ENCODE measurements at regions not wholly inside any gene's neighbourhood (a gene's known extent, or its start where the extent isn't known, plus 50 kb on each side); places are given as distances from the start of the nearest gene placed in this dataset.
"Not testable (repeated sequence)": the region's sequence is repeated elsewhere in the genome, so short reads cannot be mapped to it uniquely, and the experiment has no call there.

GRCh38 chr13:33676045-33676989, 141.6 kb upstream of the RFC3 start:
- DNase-seq (peak; percentile 60 to 84), FAIRE-seq (no peak)
- H3K36me3 ChIP-seq (ENCODE audit: control insufficient read depth in 3 of 3, insufficient read depth in 2 of 3, low read depth in 1 of 3, low read length in 3 of 3): no peaks in the 10 kb centered on the region
- no peaks in the 10 kb centered on the region for H3K9me3 ChIP-seq (ENCODE audit: control insufficient read depth in 2 of 2, insufficient read depth in 1 of 2, low read depth in 1 of 2, low read length in 1 of 2)
- WGBS, 3 donors: 6 to 20% (median 17%) methylated on average over 13 of the region's 13 CpGs
- H3K27ac ChIP-seq (ENCODE audit: low read depth in 1 of 3, low read length in 2 of 3): peak overlapping the region; percentile 67 to 81 (median 77)
- H3K27me3 ChIP-seq (ENCODE audit: control insufficient read depth in 3 of 3, insufficient read depth in 3 of 3, low read length in 3 of 3): no peaks in the 10 kb centered on the region
- peak overlapping the region in 2 of 3 donors; percentile 37 to 50 for H3K4me3 ChIP-seq (ENCODE audit: low read depth in 1 of 3, low read length in 3 of 3)
- H3K4me1 ChIP-seq (ENCODE audit: control insufficient read depth in 3 of 3, insufficient read depth in 2 of 3, low read depth in 1 of 3, low read length in 2 of 3): peaks cover 2 to 21% (median 5%) of the 10 kb centered on the region in 3 donors

GRCh38 chr13:33677215-33677614, 140.7 kb upstream of the RFC3 start:
- peak overlapping the region; percentile 67 to 84 (median 77) for H3K27ac ChIP-seq (ENCODE audit: low read depth in 1 of 3, low read length in 2 of 3)
- WGBS, 3 donors: 14 to 54% (median 31%) methylated on average over 1 of the region's 1 CpG
- no peaks in the 10 kb centered on the region for H3K9me3 ChIP-seq (ENCODE audit: control insufficient read depth in 2 of 2, insufficient read depth in 1 of 2, low read depth in 1 of 2, low read length in 1 of 2)
- H3K27me3 ChIP-seq (ENCODE audit: control insufficient read depth in 3 of 3, insufficient read depth in 3 of 3, low read length in 3 of 3): no peaks in the 10 kb centered on the region
- FAIRE-seq: no peak
- no peak overlapping the region for H3K4me3 ChIP-seq (ENCODE audit: low read depth in 1 of 3, low read length in 3 of 3)
- no peaks in the 10 kb centered on the region for H3K36me3 ChIP-seq (ENCODE audit: control insufficient read depth in 3 of 3, insufficient read depth in 2 of 3, low read depth in 1 of 3, low read length in 3 of 3)
- H3K4me1 ChIP-seq (ENCODE audit: control insufficient read depth in 3 of 3, insufficient read depth in 2 of 3, low read depth in 1 of 3, low read length in 2 of 3): peaks cover 3 to 21% (median 5%) of the 10 kb centered on the region in 3 donors
- peak; percentile 34 to 78 for DNase-seq

DNA sequence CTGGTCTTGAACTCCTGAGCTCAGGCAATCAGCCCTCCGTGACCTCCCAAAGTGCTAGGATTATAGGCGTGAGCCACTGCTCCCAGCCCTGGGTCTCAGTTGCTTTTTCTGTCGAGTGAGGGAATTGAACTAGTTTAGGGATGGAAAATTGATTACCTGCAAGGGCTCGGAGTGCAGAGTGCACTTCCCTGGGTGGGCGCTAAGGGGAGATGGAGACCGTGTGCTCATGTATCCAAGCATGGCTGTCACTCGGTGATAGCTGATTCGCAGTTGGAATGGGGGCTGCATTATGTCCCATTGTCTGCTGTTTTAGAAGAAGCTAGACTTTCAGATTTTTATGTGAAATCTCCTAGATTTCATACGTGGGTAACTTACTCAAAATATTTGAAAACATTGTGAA, 139.9 kb upstream of the RFC3 start:
- H3K27ac ChIP-seq (ENCODE audit: low read depth in 1 of 3, low read length in 2 of 3): peak overlapping the region in 1 of 3 donors; percentile 84

DNA sequence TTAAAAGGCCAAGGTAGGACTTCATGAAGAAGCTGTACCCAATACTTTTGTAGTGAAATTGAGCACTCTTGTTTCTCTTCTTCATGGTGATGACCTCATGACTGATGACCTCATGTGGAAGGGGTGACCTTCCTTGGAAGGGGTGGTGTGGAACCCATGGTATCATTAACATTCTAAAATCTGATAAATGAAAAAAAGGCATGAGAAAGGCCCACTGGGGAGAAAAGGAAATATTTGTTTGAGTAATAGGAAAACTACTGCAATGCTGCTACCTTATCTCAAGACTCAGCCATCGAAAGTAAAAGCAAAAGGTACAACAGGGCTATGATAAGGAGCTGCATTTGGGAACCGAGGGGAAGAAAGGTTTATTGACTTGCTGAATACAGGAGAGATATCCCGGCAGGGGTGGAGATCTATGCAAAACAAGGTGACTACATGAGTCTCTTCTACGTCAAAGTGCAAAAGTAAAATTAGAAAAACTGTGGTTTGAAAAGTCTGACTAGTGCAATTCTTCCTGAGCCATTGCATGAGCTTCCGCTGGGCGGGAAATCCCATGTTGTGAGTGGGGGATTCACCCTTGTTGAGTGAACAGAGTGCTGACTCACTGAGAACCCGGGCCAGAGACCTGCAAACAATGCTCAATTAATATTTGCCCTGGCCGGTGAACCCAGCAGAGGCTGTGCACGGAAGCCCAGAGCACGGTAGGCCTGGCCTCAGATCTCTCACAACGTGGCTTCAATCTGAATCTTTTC, 138.9 kb upstream of the RFC3 start:
- H3K4me1 ChIP-seq (ENCODE audit: control insufficient read depth in 3 of 3, insufficient read depth in 2 of 3, low read depth in 1 of 3, low read length in 2 of 3): peaks cover 5 to 21% (median 5%) of the 10 kb centered on the region in 3 donors
- WGBS, 3 donors: 7 to 37% (median 10%) methylated on average over 11 of the region's 11 CpGs
- no peaks in the 10 kb centered on the region for H3K36me3 ChIP-seq (ENCODE audit: control insufficient read depth in 3 of 3, insufficient read depth in 2 of 3, low read depth in 1 of 3, low read length in 3 of 3)
- H3K27me3 ChIP-seq (ENCODE audit: control insufficient read depth in 3 of 3, insufficient read depth in 3 of 3, low read length in 3 of 3): no peaks in the 10 kb centered on the region
- H3K27ac ChIP-seq (ENCODE audit: low read depth in 1 of 3, low read length in 2 of 3): peak overlapping the region; percentile 66 to 93 (median 83)
- DNase-seq (peak; percentile 86 to 94), FAIRE-seq (no peak)
- H3K4me3 ChIP-seq (ENCODE audit: low read depth in 1 of 3, low read length in 3 of 3): peak overlapping the region in 1 of 3 donors; percentile 25
- no peaks in the 10 kb centered on the region for H3K9me3 ChIP-seq (ENCODE audit: control insufficient read depth in 2 of 2, insufficient read depth in 1 of 2, low read depth in 1 of 2, low read length in 1 of 2)

More for the DNA sequence above, 139.9 kb upstream of the RFC3 start:
- H3K4me1 ChIP-seq (ENCODE audit: control insufficient read depth in 3 of 3, insufficient read depth in 2 of 3, low read depth in 1 of 3, low read length in 2 of 3): peaks cover 5 to 21% (median 5%) of the 10 kb centered on the region in 3 donors
- no peaks in the 10 kb centered on the region for H3K9me3 ChIP-seq (ENCODE audit: control insufficient read depth in 2 of 2, insufficient read depth in 1 of 2, low read depth in 1 of 2, low read length in 1 of 2)
- 83 to 89% (median 86%) methylated on average over 9 of the region's 9 CpGs for WGBS, 3 donors
- no peak overlapping the region for H3K4me3 ChIP-seq (ENCODE audit: low read depth in 1 of 3, low read length in 3 of 3)
- no peak for FAIRE-seq
- H3K27me3 ChIP-seq (ENCODE audit: control insufficient read depth in 3 of 3, insufficient read depth in 3 of 3, low read length in 3 of 3): no peaks in the 10 kb centered on the region
- no peak for DNase-seq
- no peaks in the 10 kb centered on the region for H3K36me3 ChIP-seq (ENCODE audit: control insufficient read depth in 3 of 3, insufficient read depth in 2 of 3, low read depth in 1 of 3, low read length in 3 of 3)

- H3K27me3 ChIP-seq (ENCODE audit: control insufficient read depth in 3 of 3, insufficient read depth in 3 of 3, low read length in 3 of 3): no peaks in the 10 kb centered on the region
- H3K27ac ChIP-seq (ENCODE audit: low read depth in 1 of 3, low read length in 2 of 3): peak overlapping the region; percentile 66 to 93 (median 83)
- peaks cover 5 to 21% (median 5%) of the 10 kb centered on the region in 3 donors for H3K4me1 ChIP-seq (ENCODE audit: control insufficient read depth in 3 of 3, insufficient read depth in 2 of 3, low read depth in 1 of 3, low read length in 2 of 3)
- H3K9me3 ChIP-seq (ENCODE audit: control insufficient read depth in 2 of 2, insufficient read depth in 1 of 2, low read depth in 1 of 2, low read length in 1 of 2): no peaks in the 10 kb centered on the region
- H3K36me3 ChIP-seq (ENCODE audit: control insufficient read depth in 3 of 3, insufficient read depth in 2 of 3, low read depth in 1 of 3, low read length in 3 of 3): no peaks in the 10 kb centered on the region
- FAIRE-seq (no peak), DNase-seq (no peak)
- peak overlapping the region in 1 of 3 donors; percentile 25 for H3K4me3 ChIP-seq (ENCODE audit: low read depth in 1 of 3, low read length in 3 of 3)
- WGBS, 3 donors: 40 to 65% (median 46%) methylated on average over 1 of the region's 1 CpG
These were observed 138.3 kb upstream of the RFC3 start for GRCh38 chr13:33679658-33680012.

DNA sequence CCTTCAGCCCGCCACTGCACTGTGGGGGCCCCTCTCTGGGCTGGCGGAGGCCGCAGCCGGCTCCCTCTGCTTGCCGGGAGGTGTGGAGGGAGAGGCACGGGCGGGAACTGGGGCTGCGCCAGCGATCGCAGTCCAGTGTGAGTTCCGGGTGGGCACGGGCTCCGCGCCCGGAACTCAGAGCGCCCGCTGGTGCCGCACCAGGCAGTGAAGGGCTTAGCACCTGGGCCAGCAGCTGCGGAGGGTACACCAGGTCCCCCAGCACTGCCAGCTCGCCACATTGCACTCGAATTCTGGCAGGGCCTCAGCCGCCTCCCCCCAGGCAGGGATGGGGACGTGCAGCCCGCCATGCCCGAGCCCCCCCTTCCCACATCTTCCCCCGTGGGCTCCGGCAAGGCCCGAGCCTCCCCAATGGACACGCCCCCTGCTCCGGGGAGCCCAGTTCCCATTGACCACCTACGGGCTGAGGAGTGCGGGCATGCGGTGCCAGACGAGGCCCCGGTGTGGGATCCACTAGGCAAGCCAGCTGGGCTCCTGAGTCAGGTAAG, 135.9 kb upstream of the RFC3 start:
- no peak for DNase-seq
- H3K27me3 ChIP-seq (ENCODE audit: control insufficient read depth in 3 of 3, insufficient read depth in 3 of 3, low read length in 3 of 3): no peaks in the 10 kb centered on the region
- H3K27ac ChIP-seq (ENCODE audit: low read depth in 1 of 3, low read length in 2 of 3): no peak overlapping the region
- FAIRE-seq: no peak
- WGBS, 3 donors: 95 to 98% (median 96%) methylated on average over 24 to 35 of the region's 35 CpGs
- H3K9me3 ChIP-seq (ENCODE audit: control insufficient read depth in 2 of 2, insufficient read depth in 1 of 2, low read depth in 1 of 2, low read length in 1 of 2): no peaks in the 10 kb centered on the region
- H3K4me3 ChIP-seq (ENCODE audit: low read depth in 1 of 3, low read length in 3 of 3): no peak overlapping the region
- no peaks in the 10 kb centered on the region for H3K36me3 ChIP-seq (ENCODE audit: control insufficient read depth in 3 of 3, insufficient read depth in 2 of 3, low read depth in 1 of 3, low read length in 3 of 3)
- H3K4me1 ChIP-seq (ENCODE audit: control insufficient read depth in 3 of 3, insufficient read depth in 2 of 3, low read depth in 1 of 3, low read length in 2 of 3): peaks cover 5 to 16% (median 5%) of the 10 kb centered on the region in 3 donors

- peak overlapping the region in 2 of 3 donors; percentile 36 to 74 for H3K27ac ChIP-seq (ENCODE audit: low read depth in 1 of 3, low read length in 2 of 3)
- peak overlapping the region in 1 of 3 donors; percentile 17 for H3K4me3 ChIP-seq (ENCODE audit: low read depth in 1 of 3, low read length in 3 of 3)
- H3K27me3 ChIP-seq (ENCODE audit: control insufficient read depth in 3 of 3, insufficient read depth in 3 of 3, low read length in 3 of 3); H3K36me3 ChIP-seq (ENCODE audit: control insufficient read depth in 3 of 3, insufficient read depth in 2 of 3, low read depth in 1 of 3, low read length in 3 of 3); FAIRE-seq; H3K9me3 ChIP-seq (ENCODE audit: control insufficient read depth in 2 of 2, insufficient read depth in 1 of 2, low read depth in 1 of 2, low read length in 1 of 2): not testable (repeated sequence)
- DNase-seq: peak in 1 of 2 donors; percentile 4
- peaks cover 5 to 11% (median 5%) of the 10 kb centered on the region in 3 donors for H3K4me1 ChIP-seq (ENCODE audit: control insufficient read depth in 3 of 3, insufficient read depth in 2 of 3, low read depth in 1 of 3, low read length in 2 of 3)
- WGBS, 3 donors: 48 to 85% (median 49%) methylated on average over 5 of the region's 5 CpGs
These were observed 135.3 kb upstream of the RFC3 start for GRCh38 chr13:33682646-33683045.

GRCh38 chr13:33683376-33683775, 134.6 kb upstream of the RFC3 start:
- WGBS, 3 donors: 11 to 60% (median 37%) methylated on average over 5 of the region's 5 CpGs
- Histone ChIP-seq H3K4me3 (ENCODE audit: low read depth in 1 of 3, low read length in 3 of 3) (peak overlapping the region in 1 of 3 donors; percentile 17), H3K27ac (ENCODE audit: low read depth in 1 of 3, low read length in 2 of 3) (no peak overlapping the region), H3K27me3 (ENCODE audit: control insufficient read depth in 3 of 3, insufficient read depth in 3 of 3, low read length in 3 of 3) (no peaks in the 10 kb centered on the region), H3K36me3 (ENCODE audit: control insufficient read depth in 3 of 3, insufficient read depth in 2 of 3, low read depth in 1 of 3, low read length in 3 of 3) (no peaks in the 10 kb centered on the region), H3K9me3 (ENCODE audit: control insufficient read depth in 2 of 2, insufficient read depth in 1 of 2, low read depth in 1 of 2, low read length in 1 of 2) (no peaks in the 10 kb centered on the region), H3K4me1 (ENCODE audit: control insufficient read depth in 3 of 3, insufficient read depth in 2 of 3, low read depth in 1 of 3, low read length in 2 of 3) (peaks cover 5 to 11% (median 5%) of the 10 kb centered on the region in 3 donors)
- FAIRE-seq: no peak
- DNase-seq: peak; percentile 16 to 83

Measured in small intestine (tissue), 7 donors.